Gastrocnemius medialis (tissue), 4 donors: ENCODE measurements at regions not wholly inside any gene's neighbourhood (a gene's known extent, or its start where the extent isn't known, plus 50 kb on each side); places are given as distances from the start of the nearest gene placed in this dataset.

Source experiments
- ATAC-seq, 2 donors: fragments of 150-250 bp; one replicate each; pipeline ENCODE4 v1.9.1; 2016
- DNase-seq, 2 donors: peaks; one replicate each; pipeline ENCODE4 v3.0.0-alpha.2; 2019
- H3K27ac ChIP-seq, 4 donors: fragments of 200-600 bp; sonication (generic); 1 replicate in 1 of 4; 2 replicates in 3 of 4; pipeline ENCODE4 v1.5.1; 2016 to 2018; ENCODE audit warnings: mild to moderate bottlenecking in 2 of 4, moderate library complexity in 1 of 4
- H3K27me3 ChIP-seq, 3 donors: fragments of 200-600 bp; sonication (generic) in 2 of 3; 1 replicate in 1 of 3; 2 replicates in 2 of 3; pipeline versions ENCODE4 v1.5.1 to v1.6.0; 2016 to 2019; ENCODE audit warnings: mild to moderate bottlenecking in 1 of 3, moderate library complexity in 1 of 3
- H3K36me3 ChIP-seq, 2 donors: fragments of 200-600 bp; sonication (generic) in 1 of 2; one replicate each; pipeline ENCODE4 v1.5.1; 2017 to 2018
- H3K4me1 ChIP-seq, 2 donors: fragments of 200-600 bp; sonication (generic) in 1 of 2; one replicate each; pipeline ENCODE4 v1.5.1; 2016 to 2017; ENCODE audit warnings: mild to moderate bottlenecking in 2 of 2
- H3K4me3 ChIP-seq, 4 donors: fragments of 200-600 bp; sonication (generic) in 3 of 4; 1 replicate in 1 of 4; 2 replicates in 3 of 4; pipeline ENCODE4 v1.5.1; 2016 to 2019; ENCODE audit warnings: mild to moderate bottlenecking in 2 of 4
- H3K9me3 ChIP-seq, 3 donors: fragments of 200-600 bp; sonication (generic) in 2 of 3; 1 replicate in 1 of 3; 2 replicates in 2 of 3; pipeline ENCODE4 v1.5.1; 2016 to 2019
- CTCF ChIP-seq, 5 experiments: fragments of 450-650 bp in 3 of 5; fragments of 200-600 bp in 2 of 5; sonication (generic) in 2 of 5; IDR thresholded peaks in 4 of 5; conservative IDR thresholded peaks in 1 of 5; 1 replicate in 4 of 5; 2 replicates in 1 of 5; pipeline ENCODE4 v1.5.1; 2016 to 2019; ENCODE audit warnings: antibody characterized with exemption in 5 of 5, mild to moderate bottlenecking in 3 of 5, moderate library complexity in 3 of 5
- POLR2A ChIP-seq, 2 donors: fragments of 450-650 bp; IDR thresholded peaks; one replicate each; pipeline ENCODE4 v1.6.1; 2017; ENCODE audit warnings: antibody characterized with exemption in 2 of 2, mild to moderate bottlenecking in 2 of 2, moderate library complexity in 2 of 2
- in situ Hi-C, 4 donors: fragments of 200-750 bp; cut with MboI; loops; one replicate each; pipeline versions ENCODE4 v1.15.0 to v1.8.0; 2017; ENCODE audit warnings: low sequenced_read_pairs in 4 of 4
- intact Hi-C: fragments of 100-400 bp; cut with DNase I; formaldehyde crosslinking; loops from one replicate; pipeline ENCODE4 v1.15.1; 2023; ENCODE audit warnings: low total_unique reads

GRCh38 chr4:45100956-45101818 is 374.8 kb upstream of the GNPDA2 start:
- Histone ChIP-seq H3K36me3 (no peaks in the 10 kb centered on the region), H3K4me1 (no peaks in the 10 kb centered on the region), H3K4me3 (no peak overlapping the region), H3K27ac (no peak overlapping the region), H3K27me3 (no peaks in the 10 kb centered on the region), H3K9me3 (no peaks in the 10 kb centered on the region)
- DNase-seq, result no peak
- in situ Hi-C loops, result no loop called here
- no peak for ATAC-seq
- no peak for TF ChIP-seq CTCF (IDR thresholded peaks at IDR 0.05 in 4 of 5, conservative IDR thresholded peaks at IDR 0.05 in 1 of 5)
- no peak for TF ChIP-seq POLR2A (IDR thresholded peaks at IDR 0.05)
- intact Hi-C loops, result no loop called here

GRCh38 chr4:45099471-45099870 is 373.1 kb upstream of the GNPDA2 start:
- Histone ChIP-seq H3K27me3 (no peaks in the 10 kb centered on the region), H3K9me3 (no peaks in the 10 kb centered on the region), H3K27ac (no peak overlapping the region), H3K4me3 (no peak overlapping the region), H3K4me1 (no peaks in the 10 kb centered on the region), H3K36me3 (no peaks in the 10 kb centered on the region)
- intact Hi-C loops (no loop called here), in situ Hi-C loops (no loop called here)
- ATAC-seq (no peak), DNase-seq (no peak)
- TF ChIP-seq CTCF (IDR thresholded peaks at IDR 0.05 in 4 of 5, conservative IDR thresholded peaks at IDR 0.05 in 1 of 5) (no peak), POLR2A (IDR thresholded peaks at IDR 0.05) (no peak)

- Histone ChIP-seq H3K4me1 (no peaks in the 10 kb centered on the region), H3K9me3 (no peaks in the 10 kb centered on the region), H3K27ac (no peak overlapping the region), H3K4me3 (no peak overlapping the region), H3K27me3 (no peaks in the 10 kb centered on the region), H3K36me3 (no peaks in the 10 kb centered on the region)
- no peak for ATAC-seq
- DNase-seq, result no peak
- intact Hi-C loops, result no loop called here
- TF ChIP-seq CTCF (IDR thresholded peaks at IDR 0.05 in 4 of 5, conservative IDR thresholded peaks at IDR 0.05 in 1 of 5) (no peak), POLR2A (IDR thresholded peaks at IDR 0.05) (no peak)
- in situ Hi-C loops, result no loop called here
Measured at GRCh38 chr4:45094684-45095083, 368.3 kb upstream of the GNPDA2 start.

- H3K9me3 ChIP-seq, result no peaks in the 10 kb centered on the region
- TF ChIP-seq POLR2A (IDR thresholded peaks at IDR 0.05) (no peak), CTCF (IDR thresholded peaks at IDR 0.05 in 4 of 5, conservative IDR thresholded peaks at IDR 0.05 in 1 of 5) (no peak)
- ATAC-seq (no peak), DNase-seq (no peak)
- no peaks in the 10 kb centered on the region for H3K27me3 ChIP-seq
- H3K4me3 ChIP-seq, result no peak overlapping the region
- H3K27ac ChIP-seq, result no peak overlapping the region
- no peaks in the 10 kb centered on the region for H3K36me3 ChIP-seq
- intact Hi-C loops, result no loop called here
- in situ Hi-C loops, result no loop called here
- H3K4me1 ChIP-seq, result no peaks in the 10 kb centered on the region
Measured at GRCh38 chr4:45082101-45082500, 355.7 kb upstream of the GNPDA2 start.
